Type B pancreatic cell (in vitro differentiated cells): ENCODE measurements at regions not wholly inside any gene's neighbourhood (a gene's known extent, or its start where the extent isn't known, plus 50 kb on each side); places are given as distances from the start of the nearest gene placed in this dataset.
A peak's percentile ranks its signal among the peaks of the same experiment; 100 is the strongest.

Experiments used
- DNase-seq: peaks from one replicate; pipeline ENCODE4 v3.0.0; 2021; ENCODE audit warnings: mixed read lengths; ENCODE audit not compliant: unreplicated experiment; ENCODE audit errors: extremely low spot score
- H3K27ac Mint-ChIP-seq: 2 replicates; pipeline ENCODE4 v1.8.0; 2021; ENCODE audit warnings: mild to moderate bottlenecking, mixed read lengths
- H3K27me3 Mint-ChIP-seq: 2 replicates; pipeline ENCODE4 v1.8.0; 2021; ENCODE audit warnings: mixed read lengths
- H3K36me3 Mint-ChIP-seq: 2 replicates; pipeline ENCODE4 v1.8.0; 2021; ENCODE audit warnings: mixed read lengths
- H3K4me1 Mint-ChIP-seq: one replicate; pipeline ENCODE4 v1.8.0; 2021; ENCODE audit warnings: mixed read lengths; ENCODE audit not compliant: unreplicated experiment
- H3K4me3 Mint-ChIP-seq: 2 replicates; pipeline ENCODE4 v1.8.0; 2021; ENCODE audit warnings: mild to moderate bottlenecking, mixed read lengths
- H3K9me3 Mint-ChIP-seq: 2 replicates; pipeline ENCODE4 v1.8.0; 2021; ENCODE audit warnings: mixed read lengths
- CTCF ChIP-seq: fragments of 200-600 bp; sonication (generic); conservative IDR thresholded peaks from 2 replicates; pipeline ENCODE4 v1.5.0; 2021; ENCODE audit warnings: antibody characterized with exemption, mild to moderate bottlenecking

GRCh38 chr18:76260941-76261472, 234.0 kb downstream of the ZNF516 start:
- peaks cover 3% of the 10 kb centered on the region for H3K27me3 Mint-ChIP-seq
- no peaks in the 10 kb centered on the region for H3K36me3 Mint-ChIP-seq
- no peak overlapping the region for H3K4me3 Mint-ChIP-seq
- H3K4me1 Mint-ChIP-seq: peaks cover 64% of the 10 kb centered on the region
- H3K9me3 Mint-ChIP-seq: no peaks in the 10 kb centered on the region
- no peak for DNase-seq
- peak overlapping the region; percentile 17 for H3K27ac Mint-ChIP-seq
- no peak for TF ChIP-seq CTCF

GRCh38 chr18:76259711-76260110, 235.3 kb downstream of the ZNF516 start:
- no peak for DNase-seq
- no peak overlapping the region for H3K27ac Mint-ChIP-seq
- peaks cover 59% of the 10 kb centered on the region for H3K4me1 Mint-ChIP-seq
- no peak overlapping the region for H3K4me3 Mint-ChIP-seq
- no peak for TF ChIP-seq CTCF
- H3K36me3 Mint-ChIP-seq: no peaks in the 10 kb centered on the region
- H3K27me3 Mint-ChIP-seq: peaks cover 3% of the 10 kb centered on the region
- no peaks in the 10 kb centered on the region for H3K9me3 Mint-ChIP-seq

- Mint-ChIP-seq H3K9me3 (no peaks in the 10 kb centered on the region), H3K4me1 (peaks cover 53% of the 10 kb centered on the region), H3K4me3 (peak overlapping the region; percentile 68), H3K27me3 (peaks cover 3% of the 10 kb centered on the region), H3K27ac (peak overlapping the region; percentile 27), H3K36me3 (no peaks in the 10 kb centered on the region)
- DNase-seq: no peak
- TF ChIP-seq CTCF: peak; percentile 60
Measured at GRCh38 chr18:76259096-76259495, 235.9 kb downstream of the ZNF516 start.

- Mint-ChIP-seq H3K4me3 (no peak overlapping the region), H3K4me1 (peaks cover 46% of the 10 kb centered on the region)
- TF ChIP-seq CTCF: no peak
Measured at GRCh38 chr18:76258209-76258608, 236.8 kb downstream of the ZNF516 start.

GRCh38 chr18:76255070-76255683, 239.9 kb downstream of the ZNF516 start:
- H3K27me3 Mint-ChIP-seq: peaks cover 5% of the 10 kb centered on the region
- H3K36me3 Mint-ChIP-seq: no peaks in the 10 kb centered on the region
- no peak for TF ChIP-seq CTCF
- no peak overlapping the region for H3K27ac Mint-ChIP-seq
- peaks cover 25% of the 10 kb centered on the region for H3K4me1 Mint-ChIP-seq
- H3K4me3 Mint-ChIP-seq: no peak overlapping the region
- no peaks in the 10 kb centered on the region for H3K9me3 Mint-ChIP-seq
- DNase-seq: no peak

More at GRCh38 chr18:76258209-76258608, 236.8 kb downstream of the ZNF516 start:
- Mint-ChIP-seq H3K9me3 (no peaks in the 10 kb centered on the region), H3K36me3 (no peaks in the 10 kb centered on the region), H3K27me3 (peaks cover 3% of the 10 kb centered on the region), H3K27ac (no peak overlapping the region)
- DNase-seq: no peak
